Right cardiac atrium (tissue), 5 donors: ENCODE measurements at regions not wholly inside any gene's neighbourhood (a gene's known extent, or its start where the extent isn't known, plus 50 kb on each side); places are given as distances from the start of the nearest gene placed in this dataset.
"Not testable (repeated sequence)": the region's sequence is repeated elsewhere in the genome, so short reads cannot be mapped to it uniquely, and the experiment has no call there.

Source experiments
- ATAC-seq, 2 donors: fragments of 200-7000 bp; cut with Tn5 transposase; one replicate each; pipeline versions ENCODE4 v1.8.0 to v1.9.1; 2020; ENCODE audit warnings: moderate library complexity in 2 of 2, mild to moderate bottlenecking in 1 of 2
- DNase-seq, 3 donors: peaks; one replicate each; pipeline ENCODE4 v3.0.0-alpha.2; 2020
- H3K27ac ChIP-seq: one replicate; pipeline ENCODE4 v1.5.1; 2013; ENCODE audit warnings: mild to moderate bottlenecking, low read length, control low read depth, moderate library complexity
- H3K27me3 ChIP-seq: one replicate; pipeline ENCODE4 v1.6.1; 2013; ENCODE audit not compliant: control insufficient read depth, insufficient read depth
- H3K4me1 ChIP-seq: one replicate; pipeline ENCODE4 v1.6.1; 2013; ENCODE audit warnings: low read length; ENCODE audit not compliant: control insufficient read depth, insufficient read depth
- H3K4me3 ChIP-seq: one replicate; pipeline ENCODE4 v1.5.1; 2013; ENCODE audit warnings: low read length, control low read depth
- H3K9me3 ChIP-seq: one replicate; pipeline ENCODE4 v1.6.1; 2013; ENCODE audit warnings: low read length; ENCODE audit not compliant: control insufficient read depth
- WGBS: extraction: QIAGEN DNeasy Blood & Tissue Kit; methylation state at CpG from one replicate; pipeline ENCODE4 v1.1.7; 2013; 5-methylcytosine and 5-hydroxymethylcytosine counted together
- intact Hi-C, 4 donors: fragments of 100-400 bp; cut with DNase I; formaldehyde crosslinking; loops; one replicate each; pipeline versions ENCODE4 v1.11.0 to v1.14.0; 2022 to 2023
- donor health status: healthy with polysubstance abuse.
- donor health status: DM: no; HTN: yes; CAD: no.
- donor health status: DM: no; HTN: no; CAD: no.
- donor health status: DM: no; HTN: yes; CAD: no; lungs with severe emphysema.
- donor health status: DM: yes; HTN: yes; CAD: no.

DNA sequence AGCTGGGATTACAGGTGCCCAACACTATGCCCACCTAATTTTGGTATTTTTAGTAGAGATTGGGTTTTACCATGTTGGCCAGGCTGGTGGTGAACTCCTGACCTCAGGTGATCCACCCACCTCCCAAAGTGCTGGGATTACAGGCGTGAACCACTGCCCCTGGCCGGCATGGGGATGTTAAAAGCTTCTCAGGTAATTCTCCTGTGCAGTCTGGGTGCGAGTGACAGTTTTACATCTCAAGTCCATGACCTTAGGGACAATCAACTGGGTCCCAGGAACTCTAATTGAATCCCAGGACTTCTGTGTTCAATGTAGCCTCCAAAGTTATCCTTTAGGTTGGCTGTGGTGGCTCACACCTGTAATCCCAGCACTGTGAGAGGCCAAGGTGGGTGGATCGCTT is 100.1 kb upstream of the TSHZ3 start:
- Histone ChIP-seq H3K27me3 (no peaks in the 10 kb centered on the region), H3K27ac (no peak overlapping the region), H3K4me1 (peaks cover 3% of the 10 kb centered on the region), H3K4me3 (no peak overlapping the region), H3K9me3 (no peaks in the 10 kb centered on the region)
- intact Hi-C loops: no loop called here
- ATAC-seq (no peak), DNase-seq (no peak)
- 93% methylated on average over 4 of the region's 4 CpGs for WGBS

GRCh38 chr19:31450696-31451095 is 101.5 kb upstream of the TSHZ3 start:
- no peak for DNase-seq
- no peak overlapping the region for H3K4me3 ChIP-seq
- H3K27me3 ChIP-seq: no peaks in the 10 kb centered on the region
- no peak overlapping the region for H3K27ac ChIP-seq
- H3K9me3 ChIP-seq: no peaks in the 10 kb centered on the region
- H3K4me1 ChIP-seq: peaks cover 3% of the 10 kb centered on the region
- no peak for ATAC-seq
- intact Hi-C loops: no loop called here
- WGBS: 74% methylated on average over 5 of the region's 5 CpGs

DNA sequence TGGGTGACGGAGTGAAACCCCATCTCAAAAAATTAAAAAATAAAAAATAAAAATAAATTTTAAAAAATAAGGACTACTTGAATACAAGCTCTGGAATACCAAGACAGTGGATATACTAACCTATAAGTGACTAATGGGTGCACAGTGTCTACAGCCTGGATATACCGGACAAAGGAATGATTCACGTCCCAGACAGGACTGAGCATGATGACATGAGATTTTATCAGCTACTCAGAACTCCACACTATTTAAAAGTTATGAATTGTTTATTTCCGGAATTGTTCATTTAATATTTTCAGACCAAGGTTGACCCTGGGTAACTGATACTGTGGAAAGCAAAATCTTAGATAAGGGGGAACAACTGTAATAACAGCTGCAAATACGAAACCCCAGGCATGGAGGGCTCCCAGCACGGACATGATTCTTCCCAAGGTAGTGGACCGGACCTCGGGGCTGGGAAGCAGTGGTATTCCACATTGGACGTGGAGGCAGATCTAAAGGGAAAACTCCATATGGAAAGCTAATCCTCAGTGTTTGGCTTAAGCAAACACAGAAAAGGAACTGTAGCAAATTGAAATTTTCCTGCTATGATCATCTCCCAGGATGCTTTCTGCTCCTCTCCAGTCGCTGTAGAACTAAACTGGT is 102.6 kb upstream of the TSHZ3 start:
- ATAC-seq (no peak), DNase-seq (no peak)
- H3K4me3 ChIP-seq: no peak overlapping the region
- no peak overlapping the region for H3K27ac ChIP-seq
- no peaks in the 10 kb centered on the region for H3K9me3 ChIP-seq
- WGBS: 61% methylated on average over 10 of the region's 10 CpGs
- H3K4me1 ChIP-seq: peaks cover 3% of the 10 kb centered on the region
- H3K27me3 ChIP-seq: no peaks in the 10 kb centered on the region
- intact Hi-C loops: no loop called here

GRCh38 chr19:31459430-31459829 is 110.2 kb upstream of the TSHZ3 start:
- intact Hi-C loops: no loop called here
- DNase-seq (no peak), ATAC-seq (no peak)
- no peaks in the 10 kb centered on the region for H3K9me3 ChIP-seq
- H3K27ac ChIP-seq: no peak overlapping the region
- no peaks in the 10 kb centered on the region for H3K4me1 ChIP-seq
- WGBS: 94% methylated on average over 3 of the region's 3 CpGs
- H3K27me3 ChIP-seq: no peaks in the 10 kb centered on the region
- H3K4me3 ChIP-seq: no peak overlapping the region

- ATAC-seq (no peak), DNase-seq (no peak)
- Histone ChIP-seq H3K27ac (no peak overlapping the region), H3K4me3 (no peak overlapping the region), H3K4me1 (no peaks in the 10 kb centered on the region), H3K9me3 (no peaks in the 10 kb centered on the region), H3K27me3 (no peaks in the 10 kb centered on the region)
- WGBS: 90% methylated on average over 3 of the region's 3 CpGs
- intact Hi-C loops: no loop called here
These were observed 112.7 kb upstream of the TSHZ3 start for GRCh38 chr19:31461814-31462539.

- Histone ChIP-seq H3K4me3 (no peak overlapping the region), H3K27ac (no peak overlapping the region), H3K27me3 (no peaks in the 10 kb centered on the region), H3K4me1 (no peaks in the 10 kb centered on the region), H3K9me3 (no peaks in the 10 kb centered on the region)
- DNase-seq (no peak), ATAC-seq (no peak)
- intact Hi-C loops: no loop called here
- 83% methylated on average over 10 of the region's 10 CpGs for WGBS
These were observed 121.1 kb upstream of the TSHZ3 start for GRCh38 chr19:31470229-31470939.

DNA sequence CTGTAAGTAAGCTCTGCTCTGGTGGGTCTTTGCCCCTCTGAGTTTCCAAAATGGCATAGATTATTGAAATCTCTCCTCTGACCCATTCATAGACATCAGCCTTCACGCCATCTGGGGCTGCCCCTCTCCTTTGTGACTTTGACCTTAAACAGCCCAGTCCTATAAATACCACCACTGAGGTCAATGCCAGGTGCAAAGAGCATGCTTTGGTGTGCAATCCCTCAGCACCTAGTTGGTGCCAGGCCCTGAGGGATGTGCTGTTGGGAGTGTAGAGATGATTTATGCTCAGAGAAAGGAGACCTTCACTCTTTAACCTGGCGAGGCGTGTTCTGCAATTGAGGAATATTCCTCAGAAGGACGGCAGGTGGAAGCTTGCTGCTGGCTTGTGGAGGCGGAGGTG is 121.7 kb upstream of the TSHZ3 start:
- no peaks in the 10 kb centered on the region for H3K9me3 ChIP-seq
- ATAC-seq (no peak), DNase-seq (no peak)
- H3K27ac ChIP-seq: no peak overlapping the region
- WGBS: 69% methylated on average over 5 of the region's 5 CpGs
- intact Hi-C loops: no loop called here
- H3K4me3 ChIP-seq: no peak overlapping the region
- H3K27me3 ChIP-seq: no peaks in the 10 kb centered on the region
- no peaks in the 10 kb centered on the region for H3K4me1 ChIP-seq

GRCh38 chr19:31478241-31478640 is 129.0 kb upstream of the TSHZ3 start:
- DNase-seq: no peak
- no peak for ATAC-seq
- intact Hi-C loops: no loop called here
- Histone ChIP-seq H3K9me3 (no peaks in the 10 kb centered on the region), H3K4me1 (no peaks in the 10 kb centered on the region), H3K27me3 (no peaks in the 10 kb centered on the region), H3K4me3 (no peak overlapping the region), H3K27ac (no peak overlapping the region)
- WGBS: 72% methylated on average over 5 of the region's 5 CpGs

GRCh38 chr19:31483226-31483857 is 134.1 kb upstream of the TSHZ3 start:
- DNase-seq: no peak
- H3K4me1 ChIP-seq: no peaks in the 10 kb centered on the region
- intact Hi-C loops: no loop called here
- no peak overlapping the region for H3K4me3 ChIP-seq
- no peaks in the 10 kb centered on the region for H3K27me3 ChIP-seq
- no peaks in the 10 kb centered on the region for H3K9me3 ChIP-seq
- H3K27ac ChIP-seq: no peak overlapping the region
- ATAC-seq: no peak

DNA sequence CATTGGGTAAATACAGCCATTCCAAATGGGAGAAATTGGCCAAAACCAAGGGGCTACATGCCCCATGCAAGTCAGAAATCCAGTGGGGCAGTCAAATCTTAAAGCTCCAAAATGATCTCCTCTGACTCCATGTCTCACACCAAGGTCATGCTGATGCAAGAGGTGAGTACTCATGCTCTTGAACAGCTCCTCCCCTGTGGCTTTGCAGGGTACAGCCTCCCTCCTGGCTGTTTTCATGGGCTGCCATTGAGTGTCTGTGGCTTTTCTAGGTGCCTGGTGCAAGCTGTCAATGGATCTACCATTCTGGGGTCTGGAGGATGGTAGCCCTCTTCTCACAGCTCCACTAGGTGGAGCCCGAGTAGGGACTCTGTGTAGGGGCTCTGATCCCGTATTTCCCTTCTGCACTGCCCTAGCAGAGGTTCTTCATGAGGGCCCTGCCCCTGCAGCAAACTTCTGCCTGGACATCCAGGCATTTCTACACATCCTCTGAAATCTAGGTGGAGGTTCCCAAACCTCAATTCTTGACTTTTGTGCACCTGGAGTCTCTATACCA is 135.7 kb upstream of the TSHZ3 start:
- H3K27me3 ChIP-seq, H3K4me1 ChIP-seq, DNase-seq, intact Hi-C loops, H3K9me3 ChIP-seq, ATAC-seq, H3K4me3 ChIP-seq, H3K27ac ChIP-seq: not testable (repeated sequence)
- WGBS: 65% methylated on average over 2 of the region's 2 CpGs

GRCh38 chr19:31485472-31485871 is 136.2 kb upstream of the TSHZ3 start:
- WGBS: 66% methylated on average over 2 of the region's 2 CpGs
- Histone ChIP-seq H3K4me3 (no peak overlapping the region), H3K9me3 (no peaks in the 10 kb centered on the region), H3K27me3 (no peaks in the 10 kb centered on the region), H3K4me1 (no peaks in the 10 kb centered on the region), H3K27ac (no peak overlapping the region)
- DNase-seq: no peak
- no peak for ATAC-seq
- intact Hi-C loops: no loop called here
